GM19351 (cell line): ENCODE measurements at regions not wholly inside any gene's neighbourhood (a gene's known extent, or its start where the extent isn't known, plus 50 kb on each side); places are given as distances from the start of the nearest gene placed in this dataset.
"Not testable (repeated sequence)": the region's sequence is repeated elsewhere in the genome, so short reads cannot be mapped to it uniquely, and the experiment has no call there.

ENCODE experiments used
- ATAC-seq: cut with Tn5 transposase; IDR thresholded peaks from one replicate; pipeline ENCODE4 v1.9.1; 2021; ENCODE audit warnings: mild to moderate bottlenecking, moderate library complexity; ENCODE audit not compliant: unreplicated experiment

- ATAC-seq: no peak
These were observed 313.4 kb downstream of the GJA1 start for GRCh38 chr6:121748850-121749249.

- ATAC-seq: no peak
These were observed 320.0 kb downstream of the GJA1 start for GRCh38 chr6:121755485-121755884.

- no peak for ATAC-seq
These were observed 321.2 kb downstream of the GJA1 start for GRCh38 chr6:121756666-121757065.

- ATAC-seq: peak; percentile 80
These were observed 323.9 kb downstream of the GJA1 start for GRCh38 chr6:121759370-121759769.

- ATAC-seq: no peak
These were observed 324.7 kb downstream of the GJA1 start for GRCh38 chr6:121760191-121760590.

- ATAC-seq: no peak
These were observed 325.3 kb downstream of the GJA1 start for GRCh38 chr6:121760745-121761144.

- ATAC-seq: peak; percentile 87
These were observed 329.0 kb downstream of the GJA1 start for GRCh38 chr6:121764493-121764892.

- no peak for ATAC-seq
These were observed 329.6 kb downstream of the GJA1 start for GRCh38 chr6:121765060-121765459.

- no peak for ATAC-seq
These were observed 331.8 kb downstream of the GJA1 start for GRCh38 chr6:121767211-121767610.

- ATAC-seq: peak; percentile 59
These were observed 335.5 kb downstream of the GJA1 start for GRCh38 chr6:121770943-121771342.

- ATAC-seq: peak; percentile 77
These were observed 336.7 kb downstream of the GJA1 start for GRCh38 chr6:121771937-121772720.

GRCh38 chr6:121776054-121776453 lies 340.6 kb downstream of the GJA1 start:
- no peak for ATAC-seq

- ATAC-seq: no peak
These were observed 345.2 kb downstream of the GJA1 start for GRCh38 chr6:121780325-121781321.

GRCh38 chr6:121791396-121792315 lies 356.2 kb downstream of the GJA1 start:
- no peak for ATAC-seq

- no peak for ATAC-seq
These were observed 359.2 kb downstream of the GJA1 start for GRCh38 chr6:121794630-121795029.

GRCh38 chr6:121797598-121797997 lies 362.2 kb downstream of the GJA1 start:
- not testable (repeated sequence) for ATAC-seq

- not testable (repeated sequence) for ATAC-seq
These were observed 362.7 kb downstream of the GJA1 start for GRCh38 chr6:121798126-121798525.

GRCh38 chr6:121799574-121799973 lies 364.1 kb downstream of the GJA1 start:
- ATAC-seq: no peak

- ATAC-seq: no peak
These were observed 364.6 kb downstream of the GJA1 start for GRCh38 chr6:121800047-121800446.

GRCh38 chr6:121806116-121806515 lies 370.7 kb downstream of the GJA1 start:
- no peak for ATAC-seq

- no peak for ATAC-seq
These were observed 373.8 kb downstream of the GJA1 start for GRCh38 chr6:121809211-121809610.
